ENCODE measurements at regions not wholly inside any gene's neighbourhood (a gene's known extent, or its start where the extent isn't known, plus 50 kb on each side); places are given as distances from the start of the nearest gene placed in this dataset.

DNA sequence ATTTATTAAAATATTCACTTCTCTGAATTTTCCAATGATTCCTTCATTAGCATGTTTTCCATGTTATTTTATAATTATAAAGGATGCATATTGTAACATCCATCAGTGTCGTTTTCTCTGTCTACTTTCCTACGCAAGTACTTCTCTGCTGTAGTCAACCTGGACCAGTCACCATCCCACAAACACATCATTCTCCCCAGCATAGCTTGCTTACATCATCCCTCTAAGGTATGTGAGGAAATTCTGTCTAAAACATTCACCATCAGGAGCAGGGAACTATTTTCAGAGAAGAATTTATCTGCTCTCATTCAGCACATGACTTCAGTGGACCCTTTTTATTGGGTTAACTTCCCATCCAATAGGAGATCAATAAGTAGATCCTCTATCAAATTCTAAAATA lies 806.1 kb upstream of the ARGLU1 start:
- peaks cover 14 to 44% of the 10 kb centered on the region in 2 experiments for H3K4me1 ChIP-seq (ENCODE audit: control insufficient read depth in 1 of 2, insufficient read depth in 2 of 2, low read depth in 1 of 2, low read length in 1 of 2)
- H3K9me3 ChIP-seq: no peaks in the 10 kb centered on the region
- H3K27me3 ChIP-seq (ENCODE audit: insufficient read depth): no peaks in the 10 kb centered on the region
- CTCF ChIA-PET: interaction anchor here (0.6 to 2.8 kb wide), 13 partner anchors 11 to 780 kb away, joined by 3 to 9 read pairs (median 3); no protein-coding TSS in a partner anchor
- H3K79me2 ChIP-seq (ENCODE audit: insufficient read depth): peaks cover 27% of the 10 kb centered on the region
- H3K4me2 ChIP-seq: peak overlapping the region; percentile 51; the same call in 1 of the 2 replicates
- H4K20me1 ChIP-seq (ENCODE audit: insufficient read depth): no peaks in the 10 kb centered on the region
- H3K9ac ChIP-seq: no peak overlapping the region
- H2AFZ ChIP-seq (ENCODE audit: low read depth): no peak overlapping the region
- H3K36me3 ChIP-seq (replicated peaks in 1 of 2; ENCODE audit: control insufficient read depth in 1 of 2, insufficient read depth in 2 of 2, low read length in 1 of 2): no peaks in the 10 kb centered on the region
- H3K4me3 ChIP-seq (ENCODE audit: low read depth in 2 of 2, low read length in 1 of 2): no peak overlapping the region
- H3K27ac ChIP-seq (ENCODE audit: low read depth in 2 of 2, low read length in 1 of 2): peak overlapping the region; percentile 28 to 65
- no peaks in the 10 kb centered on the region for H3K9me2 ChIP-seq
- POLR2A ChIA-PET: no interaction called here
- WGBS (ENCODE audit: low lambda C conversion rate): 84% methylated on average over 2 of the region's 2 CpGs
- TF ChIP-seq EZH2phosphoT487 (IDR thresholded peaks at IDR 0.05; ENCODE audit: borderline replicate concordance, low read depth): no peak
- peaks cover 46% of the 10 kb centered on the region for H3F3A ChIP-seq (replicated peaks; ENCODE audit: insufficient read depth)
- no peak for DNase-seq

- Histone ChIP-seq H3K79me2 (ENCODE audit: insufficient read depth) (peaks cover 32% of the 10 kb centered on the region), H3K27me3 (ENCODE audit: insufficient read depth) (no peaks in the 10 kb centered on the region), H3K9ac (no peak overlapping the region; the same call in 1 of the 2 replicates), H3K27ac (ENCODE audit: low read depth in 2 of 2, low read length in 1 of 2) (peak overlapping the region; percentile 28 to 65), H2AFZ (ENCODE audit: low read depth) (no peak overlapping the region), H3K9me2 (no peaks in the 10 kb centered on the region), H3K36me3 (replicated peaks in 1 of 2; ENCODE audit: control insufficient read depth in 1 of 2, insufficient read depth in 2 of 2, low read length in 1 of 2) (no peaks in the 10 kb centered on the region), H4K20me1 (ENCODE audit: insufficient read depth) (no peaks in the 10 kb centered on the region), H3K4me2 (peak overlapping the region; percentile 51; the same call in 1 of the 2 replicates), H3K9me3 (no peaks in the 10 kb centered on the region), H3K4me1 (ENCODE audit: control insufficient read depth in 1 of 2, insufficient read depth in 2 of 2, low read depth in 1 of 2, low read length in 1 of 2) (peaks cover 14 to 44% of the 10 kb centered on the region in 2 experiments), H3F3A (replicated peaks; ENCODE audit: insufficient read depth) (peaks cover 50% of the 10 kb centered on the region), H3K4me3 (ENCODE audit: low read depth in 2 of 2, low read length in 1 of 2) (peak overlapping the region in 1 of 2 experiments; percentile 17; a peak in 1 of 4 replicates)
- DNase-seq: no peak
- ChIA-PET CTCF (interaction anchor here (0.6 to 2.8 kb wide), 21 partner anchors 9 to 782 kb away, joined by 3 to 9 read pairs (median 4); a partner anchor contains a TSS), POLR2A (no interaction called here)
- 5% methylated on average over 3 of the region's 3 CpGs for WGBS (ENCODE audit: low lambda C conversion rate)
- TF ChIP-seq YY1 (IDR thresholded peaks at IDR 0.05; ENCODE audit: low read depth) (no peak), RAD21 (IDR thresholded peaks at IDR 0.05; ENCODE audit: low read length) (peak; percentile 85), TCF12 (IDR thresholded peaks at IDR 0.05) (peak; percentile 78), RXRA (IDR thresholded peaks at IDR 0.05; ENCODE audit: borderline replicate concordance, low read depth) (peak; percentile 66; the same call in 1 of the 2 replicates), CTCF (IDR thresholded peaks at IDR 0.05) (peak; percentile 86), EP300 (IDR thresholded peaks at IDR 0.05; ENCODE audit: borderline replicate concordance in 1 of 2, low read depth in 1 of 2, low read length in 1 of 2) (peak in 1 of 2 experiments; percentile 52; a peak in 1 of 4 replicates), RCOR1 (IDR thresholded peaks at IDR 0.05; ENCODE audit: low read length) (peak; percentile 31; the same call in 1 of the 2 replicates), MEF2A (IDR thresholded peaks at IDR 0.05; ENCODE audit: borderline replicate concordance, low read depth) (no peak), EZH2phosphoT487 (IDR thresholded peaks at IDR 0.05; ENCODE audit: borderline replicate concordance, low read depth) (no peak), NFIC (IDR thresholded peaks at IDR 0.05; ENCODE audit: borderline replicate concordance) (peak; percentile 45; the same call in 1 of the 2 replicates), FOSL2 (IDR thresholded peaks at IDR 0.05; ENCODE audit: borderline replicate concordance, low read depth) (peak; percentile 88; the same call in 1 of the 2 replicates), TAF1 (IDR thresholded peaks at IDR 0.05; ENCODE audit: borderline replicate concordance, low read depth, low read length) (no peak), SMC3 (IDR thresholded peaks at IDR 0.05; ENCODE audit: low read depth, low read length) (peak; percentile 82), GATA2 (CRISPR knock-in tag; IDR thresholded peaks at IDR 0.05) (no peak), ELF1 (IDR thresholded peaks at IDR 0.05) (no peak), POLR2AphosphoS5 (IDR thresholded peaks at IDR 0.05; ENCODE audit: low read depth, low read length) (peak; percentile 31; the same call in 1 of the 2 replicates), CHD2 (IDR thresholded peaks at IDR 0.05; ENCODE audit: low read length, partially characterized antibody) (no peak), GABPA (IDR thresholded peaks at IDR 0.05; ENCODE audit: low read depth) (no peak), TEAD4 (IDR thresholded peaks at IDR 0.05; ENCODE audit: borderline replicate concordance, insufficient read depth) (no peak), FOXJ3 (CRISPR knock-in tag; IDR thresholded peaks at IDR 0.05) (no peak)
- TF ChIP-seq, protein P1, sequence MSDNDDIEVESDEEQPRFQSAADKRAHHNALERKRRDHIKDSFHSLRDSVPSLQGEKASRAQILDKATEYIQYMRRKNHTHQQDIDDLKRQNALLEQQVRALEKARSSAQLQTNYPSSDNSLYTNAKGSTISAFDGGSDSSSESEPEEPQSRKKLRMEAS (IDR thresholded peaks at IDR 0.05; ENCODE audit: low read depth): peak; percentile 87
- TF ChIP-seq, protein P2, sequence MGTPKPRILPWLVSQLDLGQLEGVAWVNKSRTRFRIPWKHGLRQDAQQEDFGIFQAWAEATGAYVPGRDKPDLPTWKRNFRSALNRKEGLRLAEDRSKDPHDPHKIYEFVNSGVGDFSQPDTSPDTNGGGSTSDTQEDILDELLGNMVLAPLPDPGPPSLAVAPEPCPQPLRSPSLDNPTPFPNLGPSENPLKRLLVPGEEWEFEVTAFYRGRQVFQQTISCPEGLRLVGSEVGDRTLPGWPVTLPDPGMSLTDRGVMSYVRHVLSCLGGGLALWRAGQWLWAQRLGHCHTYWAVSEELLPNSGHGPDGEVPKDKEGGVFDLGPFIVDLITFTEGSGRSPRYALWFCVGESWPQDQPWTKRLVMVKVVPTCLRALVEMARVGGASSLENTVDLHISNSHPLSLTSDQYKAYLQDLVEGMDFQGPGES (IDR thresholded peaks at IDR 0.05; ENCODE audit: low read depth, low read length): no peak
- TF ChIP-seq, protein P3, sequence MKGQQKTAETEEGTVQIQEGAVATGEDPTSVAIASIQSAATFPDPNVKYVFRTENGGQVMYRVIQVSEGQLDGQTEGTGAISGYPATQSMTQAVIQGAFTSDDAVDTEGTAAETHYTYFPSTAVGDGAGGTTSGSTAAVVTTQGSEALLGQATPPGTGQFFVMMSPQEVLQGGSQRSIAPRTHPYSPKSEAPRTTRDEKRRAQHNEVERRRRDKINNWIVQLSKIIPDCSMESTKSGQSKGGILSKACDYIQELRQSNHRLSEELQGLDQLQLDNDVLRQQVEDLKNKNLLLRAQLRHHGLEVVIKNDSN (IDR thresholded peaks at IDR 0.05; ENCODE audit: borderline replicate concordance, low read depth): no peak
Measured at GRCh38 chr13:107373551-107373950, 805.6 kb upstream of the ARGLU1 start.
